ENCODE measurements at regions not wholly inside any gene's neighbourhood (a gene's known extent, or its start where the extent isn't known, plus 50 kb on each side); places are given as distances from the start of the nearest gene placed in this dataset.

DNA sequence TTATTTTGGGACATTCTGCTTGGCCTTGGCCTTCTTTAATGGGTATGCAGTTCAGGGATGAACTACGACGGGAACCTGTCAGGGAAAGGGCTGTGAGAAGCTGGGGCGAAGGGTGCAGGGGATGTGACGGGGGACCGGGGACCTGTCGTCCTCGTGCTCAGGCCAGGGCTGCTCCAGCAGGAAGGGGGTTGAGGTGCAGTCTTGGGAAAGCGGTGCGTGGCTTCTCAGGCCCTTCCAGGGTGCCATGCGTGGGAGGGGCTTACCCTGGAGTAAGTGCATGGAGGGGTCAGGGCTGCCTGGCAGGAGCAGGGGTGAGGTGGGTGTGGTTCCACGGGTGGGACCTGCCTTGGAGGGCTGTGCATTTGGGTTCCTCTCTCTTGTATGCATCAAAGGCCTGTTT is 100.8 kb downstream of the TEX29 start:
- Histone ChIP-seq H3K27me3 (ENCODE audit: control insufficient read depth, low read length) (no peaks in the 10 kb centered on the region), H3K9me2 (replicated peaks; ENCODE audit: control insufficient read depth, low read length) (no peaks in the 10 kb centered on the region), H3K79me2 (ENCODE audit: control insufficient read depth, low read length) (no peaks in the 10 kb centered on the region), H3K4me1 (ENCODE audit: control insufficient read depth, low read length) (no peaks in the 10 kb centered on the region), H3K36me3 (ENCODE audit: control insufficient read depth, low read length) (no peaks in the 10 kb centered on the region), H3K9me3 (ENCODE audit: control insufficient read depth, insufficient read depth, low read length) (no peaks in the 10 kb centered on the region), H3K4me3 (ENCODE audit: low read length) (no peak overlapping the region), H3K27ac (ENCODE audit: low read depth, low read length) (no peak overlapping the region), H3F3A (ENCODE audit: control insufficient read depth, insufficient read depth) (no peaks in the 10 kb centered on the region), H3K4me2 (ENCODE audit: low read length) (no peak overlapping the region), H4K20me1 (ENCODE audit: control insufficient read depth, insufficient read depth, low read depth, low read length) (no peaks in the 10 kb centered on the region)
- TF ChIP-seq, protein P1, sequence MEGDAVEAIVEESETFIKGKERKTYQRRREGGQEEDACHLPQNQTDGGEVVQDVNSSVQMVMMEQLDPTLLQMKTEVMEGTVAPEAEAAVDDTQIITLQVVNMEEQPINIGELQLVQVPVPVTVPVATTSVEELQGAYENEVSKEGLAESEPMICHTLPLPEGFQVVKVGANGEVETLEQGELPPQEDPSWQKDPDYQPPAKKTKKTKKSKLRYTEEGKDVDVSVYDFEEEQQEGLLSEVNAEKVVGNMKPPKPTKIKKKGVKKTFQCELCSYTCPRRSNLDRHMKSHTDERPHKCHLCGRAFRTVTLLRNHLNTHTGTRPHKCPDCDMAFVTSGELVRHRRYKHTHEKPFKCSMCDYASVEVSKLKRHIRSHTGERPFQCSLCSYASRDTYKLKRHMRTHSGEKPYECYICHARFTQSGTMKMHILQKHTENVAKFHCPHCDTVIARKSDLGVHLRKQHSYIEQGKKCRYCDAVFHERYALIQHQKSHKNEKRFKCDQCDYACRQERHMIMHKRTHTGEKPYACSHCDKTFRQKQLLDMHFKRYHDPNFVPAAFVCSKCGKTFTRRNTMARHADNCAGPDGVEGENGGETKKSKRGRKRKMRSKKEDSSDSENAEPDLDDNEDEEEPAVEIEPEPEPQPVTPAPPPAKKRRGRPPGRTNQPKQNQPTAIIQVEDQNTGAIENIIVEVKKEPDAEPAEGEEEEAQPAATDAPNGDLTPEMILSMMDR (IDR thresholded peaks at IDR 0.05; ENCODE audit: low read depth, low read length, poor library complexity, severe bottlenecking) = no peak
- no peak for TF ChIP-seq EZH2phosphoT487 (IDR thresholded peaks at IDR 0.05; ENCODE audit: borderline replicate concordance, low read length)

- Histone ChIP-seq H3K9me3 (ENCODE audit: control insufficient read depth, insufficient read depth, low read length) (no peaks in the 10 kb centered on the region), H3K4me3 (ENCODE audit: low read length) (no peak overlapping the region), H3K4me2 (ENCODE audit: low read length) (no peak overlapping the region), H3F3A (ENCODE audit: control insufficient read depth, insufficient read depth) (no peaks in the 10 kb centered on the region), H3K27me3 (ENCODE audit: control insufficient read depth, low read length) (no peaks in the 10 kb centered on the region), H4K20me1 (ENCODE audit: control insufficient read depth, insufficient read depth, low read depth, low read length) (no peaks in the 10 kb centered on the region), H3K36me3 (ENCODE audit: control insufficient read depth, low read length) (no peaks in the 10 kb centered on the region), H3K4me1 (ENCODE audit: control insufficient read depth, low read length) (no peaks in the 10 kb centered on the region), H3K27ac (ENCODE audit: low read depth, low read length) (no peak overlapping the region), H3K79me2 (ENCODE audit: control insufficient read depth, low read length) (no peaks in the 10 kb centered on the region), H3K9me2 (replicated peaks; ENCODE audit: control insufficient read depth, low read length) (no peaks in the 10 kb centered on the region)
- TF ChIP-seq, protein P1 (IDR thresholded peaks at IDR 0.05; ENCODE audit: low read depth, low read length, poor library complexity, severe bottlenecking) = no peak
- TF ChIP-seq EZH2phosphoT487 (IDR thresholded peaks at IDR 0.05; ENCODE audit: borderline replicate concordance, low read length) = no peak
Measured at GRCh38 chr13:111422348-111422747, 101.9 kb downstream of the TEX29 start.

DNA sequence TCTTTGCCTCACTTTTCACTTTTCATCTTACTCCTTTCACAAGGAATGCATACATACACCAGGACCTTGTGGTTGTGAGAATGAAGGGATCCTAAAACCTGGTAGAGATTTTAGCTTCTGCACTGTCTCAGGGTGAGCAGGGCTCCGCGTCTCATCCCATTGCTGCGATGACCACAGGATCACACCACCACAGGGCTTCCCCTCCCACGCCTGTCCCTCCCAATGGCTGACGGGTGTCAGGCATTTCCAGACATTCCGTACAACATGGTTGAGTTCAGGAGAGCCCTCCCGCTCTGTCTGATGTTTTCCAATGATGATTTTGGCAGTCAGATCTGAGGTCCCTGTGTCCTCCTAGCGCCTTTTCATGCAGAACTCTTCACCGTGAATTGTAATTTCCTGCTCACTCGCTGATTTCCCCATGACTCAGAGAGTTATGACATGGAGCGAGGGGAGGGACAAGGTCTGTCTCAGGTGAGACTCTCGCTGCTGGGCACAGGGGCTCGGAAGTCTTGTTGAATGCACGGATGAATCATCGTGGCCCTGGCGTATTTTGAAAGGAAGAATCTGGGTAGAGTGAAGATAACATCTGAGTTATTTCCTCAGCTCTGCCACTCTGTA is 102.8 kb downstream of the TEX29 start:
- no peaks in the 10 kb centered on the region for H4K20me1 ChIP-seq (ENCODE audit: control insufficient read depth, insufficient read depth, low read depth, low read length)
- no peaks in the 10 kb centered on the region for H3K9me2 ChIP-seq (replicated peaks; ENCODE audit: control insufficient read depth, low read length)
- H3K79me2 ChIP-seq (ENCODE audit: control insufficient read depth, low read length) = no peaks in the 10 kb centered on the region
- H3F3A ChIP-seq (ENCODE audit: control insufficient read depth, insufficient read depth) = no peaks in the 10 kb centered on the region
- no peaks in the 10 kb centered on the region for H3K9me3 ChIP-seq (ENCODE audit: control insufficient read depth, insufficient read depth, low read length)
- H3K36me3 ChIP-seq (ENCODE audit: control insufficient read depth, low read length) = no peaks in the 10 kb centered on the region
- H3K27me3 ChIP-seq (ENCODE audit: control insufficient read depth, low read length) = no peaks in the 10 kb centered on the region
- H3K4me2 ChIP-seq (ENCODE audit: low read length) = no peak overlapping the region
- H3K4me1 ChIP-seq (ENCODE audit: control insufficient read depth, low read length) = no peaks in the 10 kb centered on the region
- TF ChIP-seq, protein P1 (IDR thresholded peaks at IDR 0.05; ENCODE audit: low read depth, low read length, poor library complexity, severe bottlenecking) = no peak
- TF ChIP-seq EZH2phosphoT487 (IDR thresholded peaks at IDR 0.05; ENCODE audit: borderline replicate concordance, low read length) = no peak
- H3K4me3 ChIP-seq (ENCODE audit: low read length) = no peak overlapping the region
- no peak overlapping the region for H3K27ac ChIP-seq (ENCODE audit: low read depth, low read length)

All from DOHH2 (cell line).